T-helper 1 cell treated with Interleukin-12 subunit alpha and Interleukin-12 subunit beta and Interleukin-4 antibody, amounts not matched to agents 30 μg/mL and 1 μg/mL, for 36 hours (primary cell): ENCODE measurements at regions not wholly inside any gene's neighbourhood (a gene's known extent, or its start where the extent isn't known, plus 50 kb on each side); places are given as distances from the start of the nearest gene placed in this dataset.
"Not testable (repeated sequence)": the region's sequence is repeated elsewhere in the genome, so short reads cannot be mapped to it uniquely, and the experiment has no call there.

Source experiments
- H3K27ac Mint-ChIP-seq: one replicate; pipeline ENCODE4 v1.8.0; 2021; ENCODE audit warnings: mild to moderate bottlenecking, mixed read lengths
- H3K27me3 Mint-ChIP-seq: one replicate; pipeline ENCODE4 v1.8.0; 2021; ENCODE audit warnings: low read depth, mixed read lengths
- H3K36me3 Mint-ChIP-seq: one replicate; pipeline ENCODE4 v1.8.0; 2021; ENCODE audit warnings: low read depth, mixed read lengths
- H3K4me1 Mint-ChIP-seq: one replicate; pipeline ENCODE4 v1.8.0; 2021; ENCODE audit warnings: low read depth, mixed read lengths
- H3K4me3 Mint-ChIP-seq: one replicate; pipeline ENCODE4 v1.8.0; 2021; ENCODE audit warnings: mild to moderate bottlenecking, moderate library complexity, mixed read lengths
- H3K9me3 Mint-ChIP-seq: one replicate; pipeline ENCODE4 v1.8.0; 2021; ENCODE audit warnings: mixed read lengths

DNA sequence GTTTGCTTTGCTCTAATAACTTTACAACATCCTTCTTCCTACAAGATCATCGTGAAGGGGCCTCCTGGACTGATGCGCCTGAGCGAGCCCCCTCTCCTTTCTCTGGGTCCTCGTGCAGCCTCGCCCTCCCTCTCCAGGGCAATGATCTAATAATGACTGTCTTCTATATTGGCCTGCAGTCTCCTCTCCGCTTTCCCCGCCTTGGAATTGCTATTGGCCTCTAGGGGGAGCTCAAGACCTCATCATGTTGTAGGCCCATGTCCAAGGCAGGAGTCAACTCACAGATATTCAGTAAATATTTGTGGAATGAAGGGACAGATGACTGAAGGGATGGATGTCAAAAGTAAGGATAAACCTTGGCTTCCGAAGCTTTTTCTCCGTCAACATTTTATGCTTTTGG lies 1180.3 kb downstream of the TYW1 start:
- no peak overlapping the region for H3K4me3 Mint-ChIP-seq
- no peak overlapping the region for H3K27ac Mint-ChIP-seq
- peaks cover 37% of the 10 kb centered on the region for H3K9me3 Mint-ChIP-seq
- H3K4me1 Mint-ChIP-seq, result no peaks in the 10 kb centered on the region
- H3K36me3 Mint-ChIP-seq, result no peaks in the 10 kb centered on the region
- no peaks in the 10 kb centered on the region for H3K27me3 Mint-ChIP-seq

DNA sequence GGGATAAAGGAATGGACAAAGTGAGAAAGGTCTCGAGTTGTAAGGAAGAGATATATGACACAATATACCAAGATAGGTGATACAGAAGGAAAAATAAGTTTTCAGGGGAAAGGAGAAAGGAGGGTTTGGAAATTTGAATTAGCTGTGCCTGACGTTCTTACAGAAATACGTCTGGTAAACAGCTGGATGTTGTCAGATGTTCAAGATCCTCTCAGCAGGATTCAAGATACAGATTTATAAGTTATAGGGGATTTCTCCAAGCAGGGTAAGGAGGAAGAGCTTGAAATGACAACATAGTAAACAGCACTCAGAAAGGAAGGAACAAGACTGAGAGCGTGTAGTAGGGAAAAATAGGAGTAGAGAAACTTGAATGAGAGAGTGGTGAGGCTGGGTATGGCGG lies 1184.1 kb downstream of the TYW1 start:
- Mint-ChIP-seq H3K9me3 (peaks cover 48% of the 10 kb centered on the region), H3K4me1 (no peaks in the 10 kb centered on the region), H3K4me3 (no peak overlapping the region), H3K36me3 (peaks cover 2% of the 10 kb centered on the region), H3K27me3 (no peaks in the 10 kb centered on the region), H3K27ac (no peak overlapping the region)

- Mint-ChIP-seq H3K4me3 (no peak overlapping the region), H3K27me3 (no peaks in the 10 kb centered on the region), H3K27ac (no peak overlapping the region), H3K36me3 (peaks cover 2% of the 10 kb centered on the region), H3K9me3 (peaks cover 59% of the 10 kb centered on the region), H3K4me1 (no peaks in the 10 kb centered on the region)
Measured at GRCh38 chr7:68183176-68183575, 1186.5 kb downstream of the TYW1 start.

- Mint-ChIP-seq H3K27ac (no peak overlapping the region), H3K27me3 (no peaks in the 10 kb centered on the region), H3K9me3 (peaks cover 54% of the 10 kb centered on the region), H3K36me3 (peaks cover 2% of the 10 kb centered on the region), H3K4me1 (no peaks in the 10 kb centered on the region), H3K4me3 (no peak overlapping the region)
Measured at GRCh38 chr7:68185631-68186456, 1189.2 kb downstream of the TYW1 start.

- Mint-ChIP-seq H3K4me1 (no peaks in the 10 kb centered on the region), H3K9me3 (peaks cover 48% of the 10 kb centered on the region), H3K4me3 (no peak overlapping the region), H3K27ac (no peak overlapping the region), H3K27me3 (no peaks in the 10 kb centered on the region), H3K36me3 (peaks cover 2% of the 10 kb centered on the region)
Measured at GRCh38 chr7:68187532-68187931, 1190.9 kb downstream of the TYW1 start.

DNA sequence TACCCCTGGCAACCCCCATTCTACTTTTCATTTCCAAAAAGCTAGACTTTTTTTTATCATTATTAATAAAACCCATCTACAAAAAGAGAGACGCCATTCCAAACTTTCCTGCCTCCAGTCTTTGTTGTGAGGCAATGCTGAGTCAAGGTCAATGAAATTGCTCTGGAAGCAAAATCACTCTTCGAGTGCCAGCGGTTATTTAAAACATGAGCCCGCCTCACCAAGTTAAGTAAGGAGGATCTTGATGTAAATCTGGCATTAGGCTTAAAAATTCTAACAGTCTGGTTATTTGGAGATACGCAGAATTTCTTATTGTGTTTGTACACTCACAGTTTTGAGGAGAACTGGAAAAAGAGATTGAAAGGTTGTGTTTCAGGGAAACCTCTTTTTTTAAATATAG lies 1196.3 kb downstream of the TYW1 start:
- H3K36me3 Mint-ChIP-seq, result no peaks in the 10 kb centered on the region
- H3K27me3 Mint-ChIP-seq, result no peaks in the 10 kb centered on the region
- H3K4me3 Mint-ChIP-seq, result no peak overlapping the region
- H3K27ac Mint-ChIP-seq, result no peak overlapping the region
- peaks cover 36% of the 10 kb centered on the region for H3K9me3 Mint-ChIP-seq
- no peaks in the 10 kb centered on the region for H3K4me1 Mint-ChIP-seq

GRCh38 chr7:68195642-68196041 lies 1199.0 kb downstream of the TYW1 start:
- not testable (repeated sequence) for H3K4me3 Mint-ChIP-seq, H3K27me3 Mint-ChIP-seq, H3K4me1 Mint-ChIP-seq, H3K27ac Mint-ChIP-seq, H3K36me3 Mint-ChIP-seq
- H3K9me3 Mint-ChIP-seq, result peaks cover 41% of the 10 kb centered on the region

DNA sequence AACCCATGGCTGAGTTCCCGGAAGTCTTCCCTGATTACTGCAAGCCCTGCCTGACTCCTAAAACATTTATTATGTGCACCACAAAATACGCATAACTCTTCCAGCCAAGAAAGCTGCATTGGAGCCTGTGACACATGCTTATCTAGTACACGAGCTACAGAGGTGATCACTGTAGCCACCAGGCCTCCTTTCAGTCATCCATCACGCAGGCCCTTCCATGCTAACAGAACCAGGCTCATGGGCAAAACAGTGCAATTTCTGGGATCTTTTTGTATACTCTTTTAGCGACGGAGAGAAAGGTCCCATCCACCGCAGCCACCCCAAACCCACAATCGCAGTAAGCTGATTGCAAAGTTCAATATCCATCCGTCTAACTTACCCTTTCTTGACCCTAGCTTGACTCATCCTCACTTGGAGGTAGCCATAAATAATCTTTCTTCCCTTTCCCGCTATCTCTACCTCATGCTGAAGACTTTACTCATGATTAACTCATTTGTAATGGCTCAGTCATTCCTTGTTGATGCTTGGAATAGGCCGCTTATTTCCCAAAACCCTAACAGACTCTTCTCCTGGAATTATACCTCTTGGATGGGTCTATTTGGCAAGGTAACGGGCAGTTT lies 1203.5 kb downstream of the TYW1 start:
- peaks cover 58% of the 10 kb centered on the region for H3K9me3 Mint-ChIP-seq
- no peak overlapping the region for H3K27ac Mint-ChIP-seq
- no peaks in the 10 kb centered on the region for H3K27me3 Mint-ChIP-seq
- no peak overlapping the region for H3K4me3 Mint-ChIP-seq
- no peaks in the 10 kb centered on the region for H3K4me1 Mint-ChIP-seq
- H3K36me3 Mint-ChIP-seq, result no peaks in the 10 kb centered on the region

- Mint-ChIP-seq H3K36me3 (no peaks in the 10 kb centered on the region), H3K27me3 (no peaks in the 10 kb centered on the region), H3K4me1 (no peaks in the 10 kb centered on the region), H3K9me3 (peaks cover 53% of the 10 kb centered on the region), H3K27ac (no peak overlapping the region), H3K4me3 (no peak overlapping the region)
Measured at GRCh38 chr7:68203251-68203650, 1206.6 kb downstream of the TYW1 start.

DNA sequence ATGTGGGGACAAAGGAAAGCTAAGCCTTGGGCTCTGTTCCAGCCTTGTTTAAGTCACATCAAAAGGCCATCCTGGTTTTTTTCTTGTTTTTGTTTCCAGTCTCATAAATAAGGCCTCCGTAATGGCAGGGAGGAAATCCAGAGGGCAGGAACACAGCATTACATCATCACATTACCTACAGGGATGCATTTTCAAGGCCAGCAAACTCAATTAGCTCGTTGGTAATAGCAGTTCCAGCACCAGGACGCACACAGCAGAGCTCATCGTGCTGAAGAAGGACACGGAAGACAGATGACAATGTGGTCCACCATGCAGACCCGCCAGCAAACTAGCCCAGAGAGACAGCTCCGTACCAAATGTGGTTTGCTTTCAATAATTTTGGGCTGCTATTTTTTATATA lies 1209.2 kb downstream of the TYW1 start:
- Mint-ChIP-seq H3K27me3 (no peaks in the 10 kb centered on the region), H3K4me1 (no peaks in the 10 kb centered on the region), H3K36me3 (peaks cover 2% of the 10 kb centered on the region), H3K9me3 (peaks cover 52% of the 10 kb centered on the region), H3K4me3 (no peak overlapping the region), H3K27ac (no peak overlapping the region)

DNA sequence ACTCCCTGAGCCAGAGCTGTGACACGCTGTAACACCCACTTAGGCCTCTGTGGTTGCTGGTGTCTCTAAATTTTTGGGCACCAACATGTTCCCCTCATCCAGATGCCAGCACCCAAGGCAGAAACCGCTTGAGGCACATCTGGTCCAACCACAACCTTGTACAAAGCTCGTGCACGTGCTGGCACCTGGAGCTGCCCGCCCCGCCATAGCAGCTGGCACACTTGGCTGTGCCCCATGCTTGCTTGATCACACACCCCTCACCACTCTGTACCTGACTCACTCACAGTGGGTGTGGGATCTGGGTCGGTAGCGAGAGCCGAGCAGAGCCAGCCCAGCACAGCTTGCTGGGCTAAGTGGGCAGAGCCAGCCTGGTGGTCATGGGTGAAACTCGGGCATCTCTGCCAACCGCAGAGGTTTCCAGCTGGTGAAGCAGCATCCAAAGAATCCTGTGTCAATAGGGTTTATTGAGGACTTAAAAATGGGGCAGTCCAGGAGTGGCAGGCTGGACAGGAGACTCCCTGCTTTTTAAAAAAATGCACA lies 1210.4 kb downstream of the TYW1 start:
- Mint-ChIP-seq H3K4me3 (no peak overlapping the region), H3K4me1 (no peaks in the 10 kb centered on the region), H3K27me3 (no peaks in the 10 kb centered on the region), H3K27ac (no peak overlapping the region), H3K36me3 (peaks cover 2% of the 10 kb centered on the region), H3K9me3 (peaks cover 46% of the 10 kb centered on the region)

DNA sequence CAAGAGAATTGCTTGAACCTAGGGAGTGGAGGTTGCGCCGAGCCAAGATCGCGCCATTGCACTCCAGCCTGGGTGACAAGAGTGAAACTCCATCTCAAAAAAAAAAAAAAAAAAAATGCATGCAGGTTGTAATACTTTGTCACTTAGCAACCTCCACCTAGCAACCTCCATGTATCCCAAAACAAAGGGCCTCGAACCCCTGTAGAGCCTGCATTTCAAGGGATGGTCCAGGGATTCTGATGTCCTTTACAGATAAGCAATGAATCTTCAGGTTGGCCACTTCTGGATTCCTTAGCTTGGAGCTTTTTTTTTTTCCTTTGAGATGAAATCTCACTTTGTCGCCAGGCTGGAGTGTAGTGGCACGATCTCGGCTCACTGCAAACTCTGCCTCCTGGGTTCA lies 1211.0 kb downstream of the TYW1 start:
- H3K36me3 Mint-ChIP-seq, result peaks cover 2% of the 10 kb centered on the region
- H3K27ac Mint-ChIP-seq, result no peak overlapping the region
- H3K4me3 Mint-ChIP-seq, result no peak overlapping the region
- no peaks in the 10 kb centered on the region for H3K4me1 Mint-ChIP-seq
- peaks cover 44% of the 10 kb centered on the region for H3K9me3 Mint-ChIP-seq
- no peaks in the 10 kb centered on the region for H3K27me3 Mint-ChIP-seq

DNA sequence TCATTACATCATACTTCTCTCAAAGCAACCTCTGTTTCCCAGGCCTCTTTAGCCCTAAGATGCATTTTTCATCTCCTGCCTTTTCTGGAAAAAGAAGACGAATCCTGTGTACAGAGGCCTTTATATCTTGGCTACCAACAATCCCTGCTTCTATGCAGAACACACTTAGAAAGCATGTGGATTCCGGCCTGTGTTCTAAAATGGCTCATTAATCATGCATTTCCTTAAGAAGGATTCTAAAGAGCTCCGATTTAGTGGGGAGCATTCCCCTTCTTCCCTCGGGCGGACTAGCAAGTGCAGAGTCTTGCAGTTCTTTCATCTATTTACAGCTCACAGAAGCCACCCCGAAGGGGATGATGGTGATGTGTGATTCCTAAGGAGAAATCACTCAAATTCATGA lies 1212.9 kb downstream of the TYW1 start:
- no peaks in the 10 kb centered on the region for H3K4me1 Mint-ChIP-seq
- peaks cover 35% of the 10 kb centered on the region for H3K9me3 Mint-ChIP-seq
- H3K27ac Mint-ChIP-seq, result no peak overlapping the region
- no peak overlapping the region for H3K4me3 Mint-ChIP-seq
- H3K27me3 Mint-ChIP-seq, result no peaks in the 10 kb centered on the region
- H3K36me3 Mint-ChIP-seq, result peaks cover 2% of the 10 kb centered on the region

DNA sequence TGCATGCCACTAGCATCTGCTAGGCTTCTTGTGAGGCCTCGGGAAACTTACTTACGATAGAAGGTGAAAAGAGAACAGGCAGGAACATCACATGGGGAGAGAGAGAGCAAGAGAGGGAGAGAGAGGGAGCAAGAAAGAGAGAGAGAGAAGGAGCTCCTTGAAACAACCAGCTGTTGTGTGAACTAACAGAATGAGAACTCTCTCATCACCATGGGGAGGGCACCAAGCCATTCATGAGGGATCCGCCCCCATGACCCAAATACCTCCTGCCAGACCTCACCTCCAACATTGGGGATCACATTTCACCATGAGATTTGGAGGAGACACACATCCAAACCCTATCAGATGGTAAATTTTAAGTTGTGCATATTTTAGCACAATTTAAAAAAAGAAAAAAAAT lies 1217.2 kb downstream of the TYW1 start:
- Mint-ChIP-seq H3K4me1 (no peaks in the 10 kb centered on the region), H3K9me3 (peaks cover 37% of the 10 kb centered on the region), H3K4me3 (no peak overlapping the region), H3K36me3 (peaks cover 2% of the 10 kb centered on the region), H3K27ac (no peak overlapping the region), H3K27me3 (no peaks in the 10 kb centered on the region)

- no peaks in the 10 kb centered on the region for H3K27me3 Mint-ChIP-seq
- H3K4me1 Mint-ChIP-seq, result no peaks in the 10 kb centered on the region
- peaks cover 26% of the 10 kb centered on the region for H3K9me3 Mint-ChIP-seq
- no peaks in the 10 kb centered on the region for H3K36me3 Mint-ChIP-seq
- no peak overlapping the region for H3K27ac Mint-ChIP-seq
- H3K4me3 Mint-ChIP-seq, result no peak overlapping the region
Measured at GRCh38 chr7:68216051-68216450, 1219.4 kb downstream of the TYW1 start.
